MM.1S (cell line): ENCODE measurements at regions not wholly inside any gene's neighbourhood (a gene's known extent, or its start where the extent isn't known, plus 50 kb on each side); places are given as distances from the start of the nearest gene placed in this dataset.

Experiments used
- CTCF ChIP-seq: fragments of 300-600 bp; sonication (generic); IDR thresholded peaks from 2 replicates; pipeline ENCODE4 v1.5.1; 2016; ENCODE audit warnings: antibody characterized with exemption, low read length, mixed read lengths
- EZH2 ChIP-seq: fragments of 300-600 bp; sonication (generic); optimal IDR thresholded peaks from 2 replicates; pipeline ENCODE3; 2017; ENCODE audit warnings: low read depth, mild to moderate bottlenecking, antibody characterized with exemption, low read length, mixed read lengths
- EZH2phosphoT487 ChIP-seq: fragments of 300-600 bp; sonication (generic); IDR thresholded peaks from 2 replicates; pipeline ENCODE4 v1.6.1; 2018; ENCODE audit warnings: antibody characterized with exemption, low read length

DNA sequence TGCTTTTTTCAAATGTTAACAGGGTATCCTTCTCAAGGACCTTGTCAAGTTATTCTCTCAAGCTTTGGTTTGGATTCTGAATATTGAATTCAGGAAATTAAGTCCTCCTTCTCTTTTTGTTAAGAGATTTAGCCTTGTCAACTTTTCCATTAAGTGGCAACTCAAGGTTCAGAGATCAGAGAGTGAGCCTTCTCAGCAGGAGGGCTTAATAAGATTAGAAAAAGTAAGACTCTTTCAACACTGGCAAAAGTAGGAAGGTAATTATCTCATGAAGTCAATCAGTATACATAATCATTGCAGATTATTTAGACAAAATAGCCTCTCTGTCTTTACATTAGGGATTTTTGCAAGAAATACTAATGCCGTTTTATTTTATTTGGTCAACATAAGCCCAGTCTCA lies 330.7 kb downstream of the KIF2B start:
- TF ChIP-seq CTCF (no peak), EZH2 (no peak), EZH2phosphoT487 (no peak)
